Endothelial cell of umbilical vein (primary cell): ENCODE measurements at regions not wholly inside any gene's neighbourhood (a gene's known extent, or its start where the extent isn't known, plus 50 kb on each side); places are given as distances from the start of the nearest gene placed in this dataset.

ENCODE experiments used
- BruUV-seq: library from RNA; stranded (reverse); fragments of 400-500 nt; replicated peaks from 2 replicates; lab custom pipeline; 2021; lab: Mats Ljungman, UMichigan
- CTCF ChIA-PET: fragments of 300-600, 350-600 bp; sonication (Branson Sonifier 250); formaldehyde crosslinking; loops from one replicate; lab custom pipeline; 2021; ENCODE audit warnings: antibody characterized with exemption, inconsistent platforms; lab: Charles Lee
- POLR2A ChIA-PET: fragments of 300-600, 350-600 bp; sonication (Branson Sonifier 250); formaldehyde crosslinking; loops from one replicate; lab custom pipeline; 2021; ENCODE audit warnings: antibody characterized with exemption, inconsistent platforms; lab: Charles Lee
- DNase-seq: peaks from one replicate; pipeline ENCODE4 v3.0.0-alpha.2; 2011; ENCODE audit warnings: low read depth, low spot score
- FAIRE-seq: peaks from 2 replicates; lab custom pipeline; 2011; peaks lifted over from hg19 to GRCh38; lab: Jason Lieb, UNC
- H2AFZ ChIP-seq: 2 replicates; pipeline ENCODE4 v1.6.0; 2012; ENCODE audit warnings: low read depth, low read length, control low read depth, inconsistent platforms
- H3K27ac ChIP-seq: 2 replicates; pipeline ENCODE4 v1.5.1; 2011; ENCODE audit warnings: low read depth, mild to moderate bottlenecking, control low read depth, low read length, moderate library complexity; ENCODE audit not compliant: insufficient read depth
- H3K27me3 ChIP-seq, 2 experiments: 2 replicates each; pipeline versions ENCODE4 v1.6.0 to v1.6.1; 2011; ENCODE audit warnings: low read length in 2 of 2, mixed read lengths in 1 of 2; ENCODE audit not compliant: control insufficient read depth in 2 of 2, insufficient read depth in 2 of 2
- H3K36me3 ChIP-seq, 2 experiments: 2 replicates in 1 of 2; 3 replicates in 1 of 2; pipeline ENCODE4 v1.5.1; 2011; ENCODE audit warnings: low read length in 2 of 2, mild to moderate bottlenecking in 1 of 2, moderate library complexity in 1 of 2; ENCODE audit not compliant: control insufficient read depth in 2 of 2, insufficient read depth in 2 of 2; ENCODE audit errors: extremely low read depth in 1 of 2
- H3K4me1 ChIP-seq: 3 replicates; pipeline ENCODE4 v1.5.1; 2011; ENCODE audit warnings: mild to moderate bottlenecking, low read length; ENCODE audit not compliant: control insufficient read depth, insufficient read depth; ENCODE audit errors: extremely low read depth
- H3K4me2 ChIP-seq: 2 replicates; pipeline ENCODE4 v1.6.1; 2011; ENCODE audit warnings: low read length, control low read depth, mixed read lengths; ENCODE audit not compliant: insufficient read depth
- H3K4me3 ChIP-seq, 3 experiments: fragments of 200-600 bp in 1 of 3; sonication (generic), shearing (Covaris generic) in 1 of 3; replicated peaks in 1 of 3; 2 replicates each; pipeline ENCODE4 v1.5.1; 2011 to 2016; ENCODE audit warnings: control low read depth in 3 of 3, low read length in 3 of 3, mild to moderate bottlenecking in 2 of 3, inconsistent platforms in 1 of 3, low read depth in 1 of 3, moderate library complexity in 1 of 3; ENCODE audit not compliant: insufficient read depth in 1 of 3
- H3K79me2 ChIP-seq: 2 replicates; pipeline ENCODE4 v1.6.0; 2012; ENCODE audit warnings: low read length, inconsistent platforms; ENCODE audit not compliant: control insufficient read depth, insufficient read depth
- H3K9ac ChIP-seq: replicated peaks from 2 replicates; pipeline ENCODE3; 2011; ENCODE audit warnings: low read length, control low read depth; ENCODE audit not compliant: insufficient read depth; ENCODE audit errors: extremely low read depth
- H3K9me1 ChIP-seq: replicated peaks from 3 replicates; pipeline ENCODE4 v1.6.0; 2011; ENCODE audit warnings: mild to moderate bottlenecking, low read length; ENCODE audit not compliant: control insufficient read depth, insufficient read depth; ENCODE audit errors: extremely low read depth
- H3K9me3 ChIP-seq: replicated peaks from 2 replicates; pipeline ENCODE4 v1.5.1; 2012; ENCODE audit warnings: low read length, inconsistent platforms; ENCODE audit not compliant: control insufficient read depth, insufficient read depth
- H4K20me1 ChIP-seq: replicated peaks from 2 replicates; pipeline ENCODE3; 2011; ENCODE audit warnings: mild to moderate bottlenecking, low read length; ENCODE audit not compliant: control insufficient read depth, insufficient read depth; ENCODE audit errors: extremely low read depth
- EZH2 ChIP-seq: IDR thresholded peaks from 2 replicates; pipeline ENCODE4 v1.6.1; 2012; ENCODE audit warnings: borderline replicate concordance, low read depth, mild to moderate bottlenecking, moderate library complexity, low read length, inconsistent platforms; ENCODE audit not compliant: severe bottlenecking
- FOS ChIP-seq: IDR thresholded peaks from 2 replicates; pipeline ENCODE4 v1.6.1; 2011; ENCODE audit warnings: mild to moderate bottlenecking, low read length, moderate library complexity, borderline replicate concordance; ENCODE audit not compliant: insufficient read depth
- GATA2 ChIP-seq: IDR thresholded peaks from 2 replicates; pipeline ENCODE4 v1.7.0; 2011; ENCODE audit warnings: low read depth, mild to moderate bottlenecking, moderate library complexity, mixed read lengths, low read length; ENCODE audit not compliant: insufficient read length, insufficient read depth
- JUN ChIP-seq: IDR thresholded peaks from 2 replicates; pipeline ENCODE4 v1.6.1; 2011; ENCODE audit warnings: borderline replicate concordance, low read depth; ENCODE audit not compliant: insufficient read length, insufficient read depth
- MYC ChIP-seq: IDR thresholded peaks from one replicate; pipeline ENCODE4 v1.6.1; 2011; ENCODE audit warnings: mild to moderate bottlenecking, low read depth, low read length
- POLR2A ChIP-seq: IDR thresholded peaks from 2 replicates; pipeline ENCODE4 v1.6.1; 2012; ENCODE audit warnings: low read depth, mild to moderate bottlenecking, control low read depth, low read length
- POLR2AphosphoS5 ChIP-seq: IDR thresholded peaks from 2 replicates; pipeline ENCODE4 v1.6.1; 2012; ENCODE audit warnings: low read depth, mild to moderate bottlenecking, control low read depth, low read length, moderate library complexity; ENCODE audit not compliant: insufficient read depth
- dilution Hi-C: fragments of 300-500 bp; cut with MboI; formaldehyde crosslinking; loops from one replicate; pipeline ENCODE4 v1.15.0; 2019; ENCODE audit warnings: low sequenced_read_pairs; ENCODE audit not compliant: extremely low pct_ligation_motif_present
- intact Hi-C: fragments of 100-400 bp; cut with micrococcal nuclease; formaldehyde crosslinking; loops from one replicate; pipeline ENCODE4 v1.10.0; 2022
- TF ChIP-seq, protein P1 (sequence below), 2 donors: IDR thresholded peaks; 1 replicate in 1 of 2; 2 replicates in 1 of 2; pipeline ENCODE4 v1.5.1; 2011; ENCODE audit warnings: low read length in 2 of 2, mild to moderate bottlenecking in 2 of 2, moderate library complexity in 2 of 2, control low read depth in 1 of 2, inconsistent platforms in 1 of 2, low read depth in 1 of 2; ENCODE audit not compliant: insufficient read depth in 1 of 2; ENCODE audit errors: extremely low read depth in 1 of 2
- TF ChIP-seq, protein P2 (sequence below): IDR thresholded peaks from 2 replicates; pipeline ENCODE4 v1.6.1; 2011; ENCODE audit not compliant: insufficient read depth, insufficient read length

DNA sequence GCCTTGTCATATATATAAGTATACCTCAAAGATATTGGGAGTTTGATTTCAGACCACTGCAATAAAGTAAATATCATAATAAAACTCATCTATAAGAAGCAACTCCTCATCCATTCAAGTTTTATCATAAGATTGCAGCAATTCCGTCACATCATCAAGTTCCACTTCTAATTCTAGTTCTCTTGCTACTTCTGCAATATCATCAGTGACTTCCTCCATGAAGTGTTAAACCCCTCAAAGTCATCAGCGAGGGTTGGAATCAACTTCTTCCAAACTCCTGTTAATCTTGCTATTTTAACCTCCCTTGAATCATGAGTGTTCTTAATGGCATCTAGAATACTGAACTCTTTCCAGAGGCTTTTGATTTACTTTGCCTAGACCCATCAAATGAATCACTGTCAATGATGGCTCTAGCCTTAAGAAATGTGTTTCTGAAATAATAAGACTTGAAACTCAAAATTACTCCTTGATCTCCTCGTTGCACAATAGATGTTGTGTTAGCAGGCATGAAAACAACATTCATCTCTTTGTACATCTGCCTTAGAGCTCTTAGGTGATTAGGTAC is 88.3 kb downstream of the RPE65 start:
- Histone ChIP-seq H3K4me1 (no peaks in the 10 kb centered on the region), H4K20me1 (no peaks in the 10 kb centered on the region), H3K27me3 (no peaks in the 10 kb centered on the region), H3K4me2 (no peak overlapping the region), H3K9ac (no peak overlapping the region), H3K79me2 (no peaks in the 10 kb centered on the region), H3K36me3 (no peaks in the 10 kb centered on the region), H3K4me3 (no peak overlapping the region), H3K9me3 (no peaks in the 10 kb centered on the region), H3K9me1 (no peaks in the 10 kb centered on the region), H2AFZ (no peak overlapping the region), H3K27ac (no peak overlapping the region)
- no peak for DNase-seq
- no TSS peak for BruUV-seq
- POLR2A ChIA-PET: no interaction called here
- dilution Hi-C loops: no loop called here
- no peak for FAIRE-seq
- TF ChIP-seq, protein P1, sequence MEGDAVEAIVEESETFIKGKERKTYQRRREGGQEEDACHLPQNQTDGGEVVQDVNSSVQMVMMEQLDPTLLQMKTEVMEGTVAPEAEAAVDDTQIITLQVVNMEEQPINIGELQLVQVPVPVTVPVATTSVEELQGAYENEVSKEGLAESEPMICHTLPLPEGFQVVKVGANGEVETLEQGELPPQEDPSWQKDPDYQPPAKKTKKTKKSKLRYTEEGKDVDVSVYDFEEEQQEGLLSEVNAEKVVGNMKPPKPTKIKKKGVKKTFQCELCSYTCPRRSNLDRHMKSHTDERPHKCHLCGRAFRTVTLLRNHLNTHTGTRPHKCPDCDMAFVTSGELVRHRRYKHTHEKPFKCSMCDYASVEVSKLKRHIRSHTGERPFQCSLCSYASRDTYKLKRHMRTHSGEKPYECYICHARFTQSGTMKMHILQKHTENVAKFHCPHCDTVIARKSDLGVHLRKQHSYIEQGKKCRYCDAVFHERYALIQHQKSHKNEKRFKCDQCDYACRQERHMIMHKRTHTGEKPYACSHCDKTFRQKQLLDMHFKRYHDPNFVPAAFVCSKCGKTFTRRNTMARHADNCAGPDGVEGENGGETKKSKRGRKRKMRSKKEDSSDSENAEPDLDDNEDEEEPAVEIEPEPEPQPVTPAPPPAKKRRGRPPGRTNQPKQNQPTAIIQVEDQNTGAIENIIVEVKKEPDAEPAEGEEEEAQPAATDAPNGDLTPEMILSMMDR (IDR thresholded peaks at IDR 0.05; ENCODE audit: extremely low read depth in 1 of 2, insufficient read depth in 1 of 2, low read depth in 1 of 2, low read length in 2 of 2): no peak
- TF ChIP-seq POLR2AphosphoS5: no peak
- no peak for TF ChIP-seq POLR2A
- TF ChIP-seq JUN: no peak
- no peak for TF ChIP-seq MYC
- TF ChIP-seq EZH2: no peak
- no peak for TF ChIP-seq GATA2
- TF ChIP-seq FOS: no peak
- TF ChIP-seq, protein P2, sequence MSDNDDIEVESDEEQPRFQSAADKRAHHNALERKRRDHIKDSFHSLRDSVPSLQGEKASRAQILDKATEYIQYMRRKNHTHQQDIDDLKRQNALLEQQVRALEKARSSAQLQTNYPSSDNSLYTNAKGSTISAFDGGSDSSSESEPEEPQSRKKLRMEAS: no peak
- intact Hi-C loops: no loop called here
- CTCF ChIA-PET: interaction anchor here (1.7 kb wide), 1 partner anchor 81 kb away, joined by 4 read pairs; no protein-coding TSS in a partner anchor
